Gastrocnemius medialis (tissue), 4 donors: ENCODE measurements at regions not wholly inside any gene's neighbourhood (a gene's known extent, or its start where the extent isn't known, plus 50 kb on each side); places are given as distances from the start of the nearest gene placed in this dataset.

ENCODE experiments used
- ATAC-seq, 2 donors: fragments of 150-250 bp; one replicate each; pipeline ENCODE4 v1.9.1; 2016
- DNase-seq, 2 donors: peaks; one replicate each; pipeline ENCODE4 v3.0.0-alpha.2; 2019
- H3K27ac ChIP-seq, 4 donors: fragments of 200-600 bp; sonication (generic); 1 replicate in 1 of 4; 2 replicates in 3 of 4; pipeline ENCODE4 v1.5.1; 2016 to 2018; ENCODE audit warnings: mild to moderate bottlenecking in 2 of 4, moderate library complexity in 1 of 4
- H3K27me3 ChIP-seq, 3 donors: fragments of 200-600 bp; sonication (generic) in 2 of 3; 1 replicate in 1 of 3; 2 replicates in 2 of 3; pipeline versions ENCODE4 v1.5.1 to v1.6.0; 2016 to 2019; ENCODE audit warnings: mild to moderate bottlenecking in 1 of 3, moderate library complexity in 1 of 3
- H3K36me3 ChIP-seq, 2 donors: fragments of 200-600 bp; sonication (generic) in 1 of 2; one replicate each; pipeline ENCODE4 v1.5.1; 2017 to 2018
- H3K4me1 ChIP-seq, 2 donors: fragments of 200-600 bp; sonication (generic) in 1 of 2; one replicate each; pipeline ENCODE4 v1.5.1; 2016 to 2017; ENCODE audit warnings: mild to moderate bottlenecking in 2 of 2
- H3K4me3 ChIP-seq, 4 donors: fragments of 200-600 bp; sonication (generic) in 3 of 4; 1 replicate in 1 of 4; 2 replicates in 3 of 4; pipeline ENCODE4 v1.5.1; 2016 to 2019; ENCODE audit warnings: mild to moderate bottlenecking in 2 of 4
- H3K9me3 ChIP-seq, 3 donors: fragments of 200-600 bp; sonication (generic) in 2 of 3; 1 replicate in 1 of 3; 2 replicates in 2 of 3; pipeline ENCODE4 v1.5.1; 2016 to 2019
- CTCF ChIP-seq, 5 experiments: fragments of 450-650 bp in 3 of 5; fragments of 200-600 bp in 2 of 5; sonication (generic) in 2 of 5; IDR thresholded peaks in 4 of 5; conservative IDR thresholded peaks in 1 of 5; 1 replicate in 4 of 5; 2 replicates in 1 of 5; pipeline ENCODE4 v1.5.1; 2016 to 2019; ENCODE audit warnings: antibody characterized with exemption in 5 of 5, mild to moderate bottlenecking in 3 of 5, moderate library complexity in 3 of 5
- POLR2A ChIP-seq, 2 donors: fragments of 450-650 bp; IDR thresholded peaks; one replicate each; pipeline ENCODE4 v1.6.1; 2017; ENCODE audit warnings: antibody characterized with exemption in 2 of 2, mild to moderate bottlenecking in 2 of 2, moderate library complexity in 2 of 2
- in situ Hi-C, 4 donors: fragments of 200-750 bp; cut with MboI; loops; one replicate each; pipeline versions ENCODE4 v1.15.0 to v1.8.0; 2017; ENCODE audit warnings: low sequenced_read_pairs in 4 of 4
- intact Hi-C: fragments of 100-400 bp; cut with DNase I; formaldehyde crosslinking; loops from one replicate; pipeline ENCODE4 v1.15.1; 2023; ENCODE audit warnings: low total_unique reads

DNA sequence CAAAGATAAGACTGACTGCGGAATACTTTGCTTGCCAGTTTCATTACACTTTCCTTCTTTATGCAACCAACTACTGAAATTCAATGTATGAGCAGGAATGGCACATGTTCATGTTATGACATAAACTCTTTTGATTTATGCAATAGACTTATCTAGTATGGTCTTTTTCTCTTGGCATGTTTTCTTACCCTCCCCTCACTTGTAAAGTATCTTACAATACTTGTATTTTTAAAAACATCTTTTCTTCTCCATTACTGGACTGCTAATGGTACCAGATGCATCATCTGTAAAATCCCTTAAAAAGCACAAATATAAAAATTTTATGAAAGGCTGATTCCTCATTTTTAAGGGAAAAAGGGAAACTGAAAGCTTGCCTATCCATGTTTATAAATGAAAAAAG, 373.8 kb downstream of the ZEB2 start:
- Histone ChIP-seq H3K27ac (no peak overlapping the region), H3K27me3 (no peaks in the 10 kb centered on the region), H3K4me1 (no peaks in the 10 kb centered on the region), H3K4me3 (no peak overlapping the region), H3K36me3 (no peaks in the 10 kb centered on the region), H3K9me3 (no peaks in the 10 kb centered on the region)
- TF ChIP-seq CTCF (IDR thresholded peaks at IDR 0.05 in 4 of 5, conservative IDR thresholded peaks at IDR 0.05 in 1 of 5) (no peak), POLR2A (IDR thresholded peaks at IDR 0.05) (no peak)
- intact Hi-C loops (no loop called here), in situ Hi-C loops (no loop called here)
- DNase-seq (no peak), ATAC-seq (no peak)

DNA sequence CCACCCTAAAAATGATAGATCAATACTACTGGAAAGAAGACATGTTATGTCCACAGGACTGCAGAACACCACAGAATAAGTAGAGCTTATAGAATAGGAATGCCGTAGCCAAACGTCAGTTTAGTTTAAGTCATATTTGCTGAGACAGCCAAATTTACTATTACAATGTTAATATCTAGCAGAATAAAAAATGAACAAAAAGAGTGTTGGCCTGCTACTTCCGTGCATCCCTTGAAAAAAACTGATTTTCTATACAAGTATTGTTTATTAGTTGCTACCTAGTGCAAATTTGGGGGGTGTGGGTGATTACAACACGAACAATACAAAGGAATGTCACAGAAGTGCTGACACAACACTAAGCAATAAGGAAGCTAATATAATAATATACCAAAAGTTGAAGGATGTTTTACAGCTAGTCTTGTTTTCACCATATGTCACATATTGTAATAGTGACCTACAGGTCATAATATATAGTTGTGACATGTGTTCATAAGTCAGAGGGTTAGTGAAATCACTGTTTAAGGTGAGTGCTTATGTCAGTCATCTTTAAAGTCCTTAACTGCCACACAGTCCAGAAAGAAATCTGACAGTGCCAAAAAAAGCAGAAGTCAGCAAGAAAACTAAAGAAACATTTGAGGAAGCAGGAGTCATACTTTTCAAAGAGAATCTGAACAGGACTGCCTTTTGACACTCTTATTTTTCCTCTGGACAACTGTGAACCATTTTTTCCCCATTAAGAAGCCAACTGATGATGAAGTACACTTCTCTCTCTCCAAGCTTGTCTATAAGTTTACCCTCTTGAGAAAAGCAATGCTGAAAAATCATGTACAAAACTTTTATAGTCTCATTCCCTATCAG, 376.4 kb downstream of the ZEB2 start:
- Histone ChIP-seq H3K36me3 (no peaks in the 10 kb centered on the region), H3K4me3 (no peak overlapping the region), H3K4me1 (no peaks in the 10 kb centered on the region), H3K27ac (no peak overlapping the region), H3K9me3 (no peaks in the 10 kb centered on the region), H3K27me3 (no peaks in the 10 kb centered on the region)
- DNase-seq (no peak), ATAC-seq (no peak)
- TF ChIP-seq CTCF (IDR thresholded peaks at IDR 0.05 in 4 of 5, conservative IDR thresholded peaks at IDR 0.05 in 1 of 5): no peak
- TF ChIP-seq POLR2A (IDR thresholded peaks at IDR 0.05): no peak
- in situ Hi-C loops (no loop called here), intact Hi-C loops (no loop called here)

- Histone ChIP-seq H3K4me1 (no peaks in the 10 kb centered on the region), H3K9me3 (no peaks in the 10 kb centered on the region), H3K36me3 (no peaks in the 10 kb centered on the region), H3K27me3 (no peaks in the 10 kb centered on the region), H3K4me3 (no peak overlapping the region), H3K27ac (no peak overlapping the region)
- intact Hi-C loops: no loop called here
- DNase-seq: no peak
- ATAC-seq: no peak
- in situ Hi-C loops: no loop called here
- TF ChIP-seq CTCF (IDR thresholded peaks at IDR 0.05 in 4 of 5, conservative IDR thresholded peaks at IDR 0.05 in 1 of 5) (no peak), POLR2A (IDR thresholded peaks at IDR 0.05) (no peak)
Observed at GRCh38 chr2:144140891-144141290, 379.0 kb downstream of the ZEB2 start.

- in situ Hi-C loops (no loop called here), intact Hi-C loops (no loop called here)
- no peak overlapping the region for H3K27ac ChIP-seq
- H3K4me1 ChIP-seq: no peaks in the 10 kb centered on the region
- no peak for TF ChIP-seq CTCF (IDR thresholded peaks at IDR 0.05 in 4 of 5, conservative IDR thresholded peaks at IDR 0.05 in 1 of 5)
- no peak for TF ChIP-seq POLR2A (IDR thresholded peaks at IDR 0.05)
- H3K36me3 ChIP-seq: no peaks in the 10 kb centered on the region
- ATAC-seq (no peak), DNase-seq (no peak)
- H3K9me3 ChIP-seq: no peaks in the 10 kb centered on the region
- H3K27me3 ChIP-seq: no peaks in the 10 kb centered on the region
- no peak overlapping the region for H3K4me3 ChIP-seq
Observed at GRCh38 chr2:144137705-144138428, 382.1 kb downstream of the ZEB2 start.
